ENCODE measurements at regions not wholly inside any gene's neighbourhood (a gene's known extent, or its start where the extent isn't known, plus 50 kb on each side); places are given as distances from the start of the nearest gene placed in this dataset.
"Not testable (repeated sequence)": the region's sequence is repeated elsewhere in the genome, so short reads cannot be mapped to it uniquely, and the experiment has no call there.

DNA sequence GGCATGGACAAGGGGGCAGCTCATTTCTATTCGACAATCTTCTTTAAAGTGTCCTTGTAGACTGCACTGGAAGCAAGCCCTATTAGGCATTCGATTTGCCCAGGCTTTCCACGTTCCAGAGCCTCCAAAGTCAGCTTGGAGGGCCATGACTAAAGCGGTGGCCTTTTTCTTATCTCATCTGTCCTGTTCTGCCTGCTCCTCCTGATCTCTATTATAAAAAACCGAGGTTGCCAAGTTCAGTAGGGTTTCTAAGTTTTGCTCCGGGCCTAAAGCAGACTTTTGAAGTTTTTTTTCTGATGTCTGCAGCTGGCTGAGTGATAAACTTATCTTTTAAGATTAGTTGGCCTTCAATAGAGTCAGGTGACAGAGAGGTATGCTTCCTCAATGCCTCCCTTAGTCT, 54.7 kb upstream of the CSF1 start:
- TF ChIP-seq, protein P1, sequence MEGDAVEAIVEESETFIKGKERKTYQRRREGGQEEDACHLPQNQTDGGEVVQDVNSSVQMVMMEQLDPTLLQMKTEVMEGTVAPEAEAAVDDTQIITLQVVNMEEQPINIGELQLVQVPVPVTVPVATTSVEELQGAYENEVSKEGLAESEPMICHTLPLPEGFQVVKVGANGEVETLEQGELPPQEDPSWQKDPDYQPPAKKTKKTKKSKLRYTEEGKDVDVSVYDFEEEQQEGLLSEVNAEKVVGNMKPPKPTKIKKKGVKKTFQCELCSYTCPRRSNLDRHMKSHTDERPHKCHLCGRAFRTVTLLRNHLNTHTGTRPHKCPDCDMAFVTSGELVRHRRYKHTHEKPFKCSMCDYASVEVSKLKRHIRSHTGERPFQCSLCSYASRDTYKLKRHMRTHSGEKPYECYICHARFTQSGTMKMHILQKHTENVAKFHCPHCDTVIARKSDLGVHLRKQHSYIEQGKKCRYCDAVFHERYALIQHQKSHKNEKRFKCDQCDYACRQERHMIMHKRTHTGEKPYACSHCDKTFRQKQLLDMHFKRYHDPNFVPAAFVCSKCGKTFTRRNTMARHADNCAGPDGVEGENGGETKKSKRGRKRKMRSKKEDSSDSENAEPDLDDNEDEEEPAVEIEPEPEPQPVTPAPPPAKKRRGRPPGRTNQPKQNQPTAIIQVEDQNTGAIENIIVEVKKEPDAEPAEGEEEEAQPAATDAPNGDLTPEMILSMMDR (IDR thresholded peaks at IDR 0.05), result not testable (repeated sequence)
- not testable (repeated sequence) for TF ChIP-seq EZH2, EZH2phosphoT487 (IDR thresholded peaks at IDR 0.05)
